Ovary (tissue), 3 donors: ENCODE measurements at regions not wholly inside any gene's neighbourhood (a gene's known extent, or its start where the extent isn't known, plus 50 kb on each side); places are given as distances from the start of the nearest gene placed in this dataset.

Source experiments
- CTCF ChIP-seq, 3 donors: fragments of 450-650 bp in 2 of 3; fragments of 200-600 bp in 1 of 3; IDR thresholded peaks; one replicate each; pipeline versions ENCODE4 v1.5.1 to v1.8.0; 2016 to 2022; ENCODE audit warnings: antibody characterized with exemption in 3 of 3, mild to moderate bottlenecking in 1 of 3
- POLR2A ChIP-seq: fragments of 450-650 bp; IDR thresholded peaks from one replicate; pipeline ENCODE4 v1.6.1; 2017; ENCODE audit warnings: antibody characterized with exemption, mild to moderate bottlenecking, moderate library complexity
- donor health status: DM: no; HTN: no; CAD: no.

- no peak for TF ChIP-seq CTCF (IDR thresholded peaks at IDR 0.05)
- TF ChIP-seq POLR2A: no peak
Measured at GRCh38 chr1:79155991-79156390, 149.5 kb upstream of the ADGRL4 start.
